Natural killer cell (primary cell): ENCODE measurements at regions not wholly inside any gene's neighbourhood (a gene's known extent, or its start where the extent isn't known, plus 50 kb on each side); places are given as distances from the start of the nearest gene placed in this dataset.

ENCODE experiments used
- ATAC-seq, 3 donors: fragments of 150-1000 bp in 2 of 3; fragments of 200-7000 bp in 1 of 3; cut with Tn5 transposase; 1 replicate in 1 of 3; 2 replicates in 2 of 3; pipeline ENCODE4 v1.10.0; 2021; ENCODE audit warnings: mild to moderate bottlenecking in 2 of 3, moderate library complexity in 2 of 3
- DNase-seq, 2 donors: peaks; one replicate each; pipeline versions ENCODE4 v3.0.0 to v3.0.0-alpha.2; 2013 to 2021; ENCODE audit warnings: mixed read lengths in 1 of 2
- H3K27ac ChIP-seq: one replicate; pipeline ENCODE4 v1.5.1; 2013; ENCODE audit warnings: mild to moderate bottlenecking, low read length
- H3K27me3 ChIP-seq: one replicate; pipeline ENCODE4 v1.6.1; 2013; ENCODE audit warnings: low read length; ENCODE audit not compliant: control insufficient read depth, insufficient read depth
- H3K36me3 ChIP-seq: one replicate; pipeline ENCODE4 v1.6.1; 2013; ENCODE audit warnings: low read length; ENCODE audit not compliant: control insufficient read depth, insufficient read depth
- H3K4me1 ChIP-seq: one replicate; pipeline ENCODE4 v1.6.1; 2013; ENCODE audit warnings: low read length; ENCODE audit not compliant: control insufficient read depth, insufficient read depth
- H3K4me3 ChIP-seq: one replicate; pipeline ENCODE4 v1.5.1; 2013; ENCODE audit warnings: low read length
- H3K9me3 ChIP-seq: one replicate; pipeline ENCODE4 v1.6.1; 2013; ENCODE audit warnings: low read length; ENCODE audit not compliant: control insufficient read depth, insufficient read depth
- H3K27ac Mint-ChIP-seq, 2 donors: one replicate each; pipeline ENCODE4 v1.8.0; 2022; ENCODE audit warnings: mild to moderate bottlenecking in 2 of 2, mixed read lengths in 2 of 2, moderate library complexity in 1 of 2
- H3K27me3 Mint-ChIP-seq, 2 donors: one replicate each; pipeline ENCODE4 v1.8.0; 2022; ENCODE audit warnings: low read depth in 2 of 2, mixed read lengths in 2 of 2
- H3K36me3 Mint-ChIP-seq: one replicate; pipeline ENCODE4 v1.8.0; 2022; ENCODE audit warnings: mixed read lengths
- H3K4me1 Mint-ChIP-seq, 2 donors: one replicate each; pipeline ENCODE4 v1.8.0; 2022; ENCODE audit warnings: mixed read lengths in 2 of 2
- H3K4me3 Mint-ChIP-seq: one replicate; pipeline ENCODE4 v1.8.0; 2022; ENCODE audit warnings: mild to moderate bottlenecking, moderate library complexity, mixed read lengths
- H3K9me3 Mint-ChIP-seq, 2 donors: one replicate each; pipeline ENCODE4 v1.8.0; 2022; ENCODE audit warnings: mixed read lengths in 2 of 2
- WGBS: methylation state at CpG from one replicate; pipeline ENCODE4 v1.1.7; 2013; ENCODE audit warnings: missing lambda C conversion rate; ENCODE audit not compliant: insufficient coverage; 5-methylcytosine and 5-hydroxymethylcytosine counted together
- intact Hi-C: fragments of 100-400 bp; cut with micrococcal nuclease; formaldehyde crosslinking; loops from one replicate; pipeline ENCODE4 v1.14.2; 2022
- TF ChIP-seq, protein P1 (sequence below): fragments of 200-600 bp; IDR thresholded peaks from one replicate; pipeline ENCODE4 v1.8.0; 2022; ENCODE audit warnings: antibody characterized with exemption

DNA sequence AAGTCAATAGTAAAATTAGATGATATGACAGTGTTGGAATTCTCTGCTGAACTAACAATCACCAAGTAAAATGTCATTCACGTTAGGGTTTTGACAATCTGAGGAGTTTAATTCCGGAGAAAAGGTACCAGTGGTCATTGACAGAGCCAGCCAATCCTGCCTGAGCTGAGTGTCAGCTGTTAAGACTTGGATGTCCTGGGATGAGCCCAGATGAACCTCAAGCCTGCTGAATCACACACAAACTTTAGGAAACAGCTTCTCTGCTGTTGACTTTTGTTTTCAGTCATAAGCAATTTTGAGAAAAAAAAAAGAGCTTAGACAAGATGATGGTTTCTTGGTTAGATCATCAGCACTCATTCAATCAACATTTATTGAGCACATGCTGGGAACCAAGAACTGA, 600.0 kb upstream of the SLC39A10 start:
- H3K27me3 ChIP-seq: no peaks in the 10 kb centered on the region
- Mint-ChIP-seq H3K9me3 (no peaks in the 10 kb centered on the region), H3K27ac (no peak overlapping the region), H3K4me3 (no peak overlapping the region), H3K27me3 (no peaks in the 10 kb centered on the region), H3K36me3 (no peaks in the 10 kb centered on the region), H3K4me1 (no peaks in the 10 kb centered on the region)
- TF ChIP-seq, protein P1, sequence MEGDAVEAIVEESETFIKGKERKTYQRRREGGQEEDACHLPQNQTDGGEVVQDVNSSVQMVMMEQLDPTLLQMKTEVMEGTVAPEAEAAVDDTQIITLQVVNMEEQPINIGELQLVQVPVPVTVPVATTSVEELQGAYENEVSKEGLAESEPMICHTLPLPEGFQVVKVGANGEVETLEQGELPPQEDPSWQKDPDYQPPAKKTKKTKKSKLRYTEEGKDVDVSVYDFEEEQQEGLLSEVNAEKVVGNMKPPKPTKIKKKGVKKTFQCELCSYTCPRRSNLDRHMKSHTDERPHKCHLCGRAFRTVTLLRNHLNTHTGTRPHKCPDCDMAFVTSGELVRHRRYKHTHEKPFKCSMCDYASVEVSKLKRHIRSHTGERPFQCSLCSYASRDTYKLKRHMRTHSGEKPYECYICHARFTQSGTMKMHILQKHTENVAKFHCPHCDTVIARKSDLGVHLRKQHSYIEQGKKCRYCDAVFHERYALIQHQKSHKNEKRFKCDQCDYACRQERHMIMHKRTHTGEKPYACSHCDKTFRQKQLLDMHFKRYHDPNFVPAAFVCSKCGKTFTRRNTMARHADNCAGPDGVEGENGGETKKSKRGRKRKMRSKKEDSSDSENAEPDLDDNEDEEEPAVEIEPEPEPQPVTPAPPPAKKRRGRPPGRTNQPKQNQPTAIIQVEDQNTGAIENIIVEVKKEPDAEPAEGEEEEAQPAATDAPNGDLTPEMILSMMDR: no peak
- H3K4me3 ChIP-seq: no peak overlapping the region
- H3K27ac ChIP-seq: no peak overlapping the region
- no peaks in the 10 kb centered on the region for H3K4me1 ChIP-seq
- DNase-seq (no peak), ATAC-seq (no peak)
- 85% methylated on average over 2 of the region's 2 CpGs for WGBS
- H3K36me3 ChIP-seq: no peaks in the 10 kb centered on the region
- H3K9me3 ChIP-seq: no peaks in the 10 kb centered on the region
- intact Hi-C loops: no loop called here

DNA sequence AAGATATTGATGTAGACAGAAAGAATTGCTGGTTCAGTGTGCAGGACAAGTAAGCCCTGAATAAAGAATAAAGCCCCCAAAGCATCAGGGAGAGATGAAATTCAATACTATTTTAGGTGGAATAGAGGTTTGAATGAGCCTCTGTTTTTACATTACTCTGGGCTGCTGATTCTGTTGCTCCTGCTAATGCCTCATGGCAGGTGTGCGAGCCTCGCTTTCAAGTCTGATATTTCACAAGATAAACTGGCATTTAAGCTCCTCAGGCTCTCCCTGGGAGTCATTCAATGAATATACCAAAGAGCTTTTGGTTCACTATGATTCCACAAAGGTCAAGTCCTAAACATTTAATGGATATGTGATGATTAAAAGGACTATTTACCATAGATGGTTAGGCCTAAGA, 601.0 kb upstream of the SLC39A10 start:
- H3K9me3 ChIP-seq: no peaks in the 10 kb centered on the region
- Mint-ChIP-seq H3K36me3 (no peaks in the 10 kb centered on the region), H3K9me3 (no peaks in the 10 kb centered on the region), H3K4me1 (no peaks in the 10 kb centered on the region), H3K27ac (no peak overlapping the region), H3K27me3 (no peaks in the 10 kb centered on the region), H3K4me3 (no peak overlapping the region)
- no peak for DNase-seq
- intact Hi-C loops: no loop called here
- no peak overlapping the region for H3K4me3 ChIP-seq
- H3K36me3 ChIP-seq: no peaks in the 10 kb centered on the region
- 86% methylated on average over 2 of the region's 2 CpGs for WGBS
- TF ChIP-seq, protein P1: no peak
- no peak overlapping the region for H3K27ac ChIP-seq
- no peaks in the 10 kb centered on the region for H3K27me3 ChIP-seq
- no peaks in the 10 kb centered on the region for H3K4me1 ChIP-seq
- no peak for ATAC-seq

DNA sequence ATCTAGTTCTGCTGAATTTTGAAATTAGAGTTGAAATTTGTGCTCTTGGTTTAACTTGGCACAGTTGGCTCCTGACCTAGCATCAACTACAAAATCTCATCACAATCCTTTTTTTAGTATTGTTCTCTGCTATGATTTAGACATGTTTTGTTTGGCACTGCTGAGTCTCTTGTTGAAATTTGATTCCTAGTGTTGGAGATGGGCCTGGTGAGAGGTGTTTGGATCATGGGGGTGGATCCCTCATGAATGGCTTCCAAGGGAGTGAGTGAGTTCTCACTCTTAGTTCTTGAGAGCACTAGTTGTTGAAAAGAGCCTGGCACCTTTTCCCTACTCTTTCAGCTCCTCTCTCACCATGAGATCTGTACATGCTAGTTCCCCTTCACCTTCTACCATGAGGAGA, 605.6 kb upstream of the SLC39A10 start:
- Histone ChIP-seq H3K4me3 (no peak overlapping the region), H3K36me3 (no peaks in the 10 kb centered on the region), H3K9me3 (no peaks in the 10 kb centered on the region), H3K27me3 (no peaks in the 10 kb centered on the region), H3K4me1 (no peaks in the 10 kb centered on the region), H3K27ac (no peak overlapping the region)
- intact Hi-C loops: no loop called here
- Mint-ChIP-seq H3K27ac (no peak overlapping the region), H3K4me1 (no peaks in the 10 kb centered on the region), H3K9me3 (peaks cover 0 to 2% of the 10 kb centered on the region in 2 donors), H3K4me3 (no peak overlapping the region), H3K27me3 (no peaks in the 10 kb centered on the region), H3K36me3 (no peaks in the 10 kb centered on the region)
- ATAC-seq (no peak), DNase-seq (no peak)
- TF ChIP-seq, protein P1: no peak

DNA sequence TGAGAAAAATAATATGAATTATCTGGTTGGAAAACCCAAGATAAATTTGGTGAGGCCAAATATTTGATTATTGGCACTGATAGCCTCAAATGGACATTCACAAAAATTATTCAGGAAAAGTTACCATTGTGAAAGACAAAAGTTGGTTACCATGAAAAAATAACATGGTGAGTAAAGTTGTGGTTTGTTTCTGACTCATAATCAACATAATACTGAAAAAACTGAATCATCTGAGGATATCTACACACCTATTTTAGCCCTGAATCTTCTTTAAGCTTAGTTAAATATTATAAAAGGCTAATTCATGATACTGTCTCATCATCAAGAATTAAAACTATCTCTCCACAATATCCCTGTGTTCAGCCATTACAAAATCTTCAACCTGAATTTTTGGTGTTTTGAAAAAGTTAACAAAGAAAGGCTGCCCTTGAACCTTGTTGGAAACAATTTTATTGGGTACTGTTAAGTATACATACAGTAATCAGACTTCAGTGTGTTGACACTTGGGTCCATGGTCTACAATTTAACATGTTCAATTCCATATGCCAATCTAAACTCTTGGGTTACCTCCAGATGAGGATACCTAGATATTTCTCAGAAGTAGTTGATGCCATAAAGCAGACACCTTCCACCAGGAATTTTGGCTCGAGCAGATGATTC, 607.5 kb upstream of the SLC39A10 start:
- Mint-ChIP-seq H3K27ac (no peak overlapping the region), H3K4me1 (no peaks in the 10 kb centered on the region), H3K9me3 (peaks cover 3 to 5% of the 10 kb centered on the region in 2 donors), H3K4me3 (no peak overlapping the region), H3K27me3 (no peaks in the 10 kb centered on the region), H3K36me3 (no peaks in the 10 kb centered on the region)
- H3K4me3 ChIP-seq: no peak overlapping the region
- DNase-seq (no peak), ATAC-seq (no peak)
- 60% methylated on average over 1 of the region's 1 CpG for WGBS
- H3K27me3 ChIP-seq: no peaks in the 10 kb centered on the region
- intact Hi-C loops: no loop called here
- no peaks in the 10 kb centered on the region for H3K4me1 ChIP-seq
- TF ChIP-seq, protein P1: no peak
- H3K27ac ChIP-seq: no peak overlapping the region
- H3K9me3 ChIP-seq: no peaks in the 10 kb centered on the region
- H3K36me3 ChIP-seq: no peaks in the 10 kb centered on the region
